ENCODE measurements at regions not wholly inside any gene's neighbourhood (a gene's known extent, or its start where the extent isn't known, plus 50 kb on each side); places are given as distances from the start of the nearest gene placed in this dataset.

GRCh38 chr20:39789411-39789810 lies 827.3 kb downstream of the DHX35 start:
- no peak for TF ChIP-seq JUN (IDR thresholded peaks at IDR 0.05; ENCODE audit: low read depth, low read length)
- no peak for TF ChIP-seq EP300 (IDR thresholded peaks at IDR 0.05; ENCODE audit: borderline replicate concordance in 1 of 2, low read depth in 2 of 2, low read length in 2 of 2)
- no peak for TF ChIP-seq POLR2AphosphoS5 (IDR thresholded peaks at IDR 0.05; ENCODE audit: low read depth, low read length)
- TF ChIP-seq CTCF (IDR thresholded peaks at IDR 0.05; ENCODE audit: control extremely low read depth in 1 of 3, insufficient read depth in 1 of 3, low read depth in 1 of 3, low read length in 3 of 3) = no peak
- TF ChIP-seq EZH2 (IDR thresholded peaks at IDR 0.05; ENCODE audit: low read depth, low read length, severe bottlenecking) = no peak
- no peak for TF ChIP-seq CREB1 (IDR thresholded peaks at IDR 0.05)
- TF ChIP-seq RFX5 (IDR thresholded peaks at IDR 0.05; ENCODE audit: borderline replicate concordance, low read depth, low read length) = no peak
- TF ChIP-seq POLR2A (IDR thresholded peaks at IDR 0.05; ENCODE audit: control extremely low read depth in 1 of 2, low read depth in 2 of 2, low read length in 2 of 2) = no peak
